ENCODE measurements at regions not wholly inside any gene's neighbourhood (a gene's known extent, or its start where the extent isn't known, plus 50 kb on each side); places are given as distances from the start of the nearest gene placed in this dataset.

GRCh38 chr2:7800031-7800430, 881.8 kb upstream of the ID2 start:
- ChIA-PET CTCF (no interaction called here), POLR2A (no interaction called here)
- Histone ChIP-seq H3K27ac (ENCODE audit: extremely low read depth, low read depth, low read length) (no peak overlapping the region), H3K4me1 (ENCODE audit: control insufficient read depth, insufficient read depth, low read length) (no peaks in the 10 kb centered on the region), H3K9me3 (ENCODE audit: control insufficient read depth, insufficient read depth, low read depth, low read length) (no peaks in the 10 kb centered on the region), H3K4me3 (ENCODE audit: low read depth, low read length) (no peak overlapping the region), H3K36me3 (ENCODE audit: control insufficient read depth in 2 of 2, insufficient read depth in 1 of 2, low read length in 2 of 2) (no peaks in the 10 kb centered on the region)
- no peak for TF ChIP-seq ZNF571 (tag by site-specific recombination; IDR thresholded peaks at IDR 0.05)
- TF ChIP-seq ZNF221 (tag by site-specific recombination; IDR thresholded peaks at IDR 0.05; ENCODE audit: borderline replicate concordance): no peak
- TF ChIP-seq, protein P1, sequence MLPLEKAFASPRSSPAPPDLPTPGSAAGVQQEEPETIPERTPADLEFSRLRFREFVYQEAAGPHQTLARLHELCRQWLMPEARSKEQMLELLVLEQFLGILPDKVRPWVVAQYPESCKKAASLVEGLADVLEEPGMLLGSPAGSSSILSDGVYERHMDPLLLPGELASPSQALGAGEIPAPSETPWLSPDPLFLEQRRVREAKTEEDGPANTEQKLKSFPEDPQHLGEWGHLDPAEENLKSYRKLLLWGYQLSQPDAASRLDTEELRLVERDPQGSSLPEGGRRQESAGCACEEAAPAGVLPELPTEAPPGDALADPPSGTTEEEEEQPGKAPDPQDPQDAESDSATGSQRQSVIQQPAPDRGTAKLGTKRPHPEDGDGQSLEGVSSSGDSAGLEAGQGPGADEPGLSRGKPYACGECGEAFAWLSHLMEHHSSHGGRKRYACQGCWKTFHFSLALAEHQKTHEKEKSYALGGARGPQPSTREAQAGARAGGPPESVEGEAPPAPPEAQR (tag by site-specific recombination; IDR thresholded peaks at IDR 0.05): no peak
- no peak for TF ChIP-seq ZNF366 (tag by site-specific recombination; conservative IDR thresholded peaks at IDR 0.05)
- no peak for TF ChIP-seq ZNF560 (tag by site-specific recombination; IDR thresholded peaks at IDR 0.05; ENCODE audit: borderline replicate concordance)
- TF ChIP-seq ZNF792 (tag by site-specific recombination; IDR thresholded peaks at IDR 0.05): no peak
- no peak for TF ChIP-seq ZNF248 (tag by site-specific recombination; IDR thresholded peaks at IDR 0.05)
- no peak for TF ChIP-seq ZNF302 (tag by site-specific recombination; IDR thresholded peaks at IDR 0.05; ENCODE audit: low read depth)
- no peak for TF ChIP-seq ZNF138 (tag by site-specific recombination; IDR thresholded peaks at IDR 0.05; ENCODE audit: borderline replicate concordance)
- no peak for TF ChIP-seq ZNF600 (tag by site-specific recombination; IDR thresholded peaks at IDR 0.05)
- no peak for TF ChIP-seq ZNF112 (tag by site-specific recombination; IDR thresholded peaks at IDR 0.05)
- TF ChIP-seq ZFP69B (tag by site-specific recombination; IDR thresholded peaks at IDR 0.05): no peak
- TF ChIP-seq ZIC2 (tag by site-specific recombination; IDR thresholded peaks at IDR 0.05): no peak
- no peak for TF ChIP-seq ZNF639 (tag by site-specific recombination; IDR thresholded peaks at IDR 0.05)
- no peak for TF ChIP-seq ZNF76 (tag by site-specific recombination; IDR thresholded peaks at IDR 0.05; ENCODE audit: borderline replicate concordance, low read depth)
- no peak for TF ChIP-seq ZNF629 (tag by site-specific recombination; IDR thresholded peaks at IDR 0.05)

- CTCF ChIA-PET: no interaction called here
- Histone ChIP-seq H3K4me1 (ENCODE audit: control insufficient read depth, insufficient read depth, low read length) (no peaks in the 10 kb centered on the region), H3K36me3 (ENCODE audit: control insufficient read depth in 2 of 2, insufficient read depth in 1 of 2, low read length in 2 of 2) (no peaks in the 10 kb centered on the region), H3K9me3 (ENCODE audit: control insufficient read depth, insufficient read depth, low read depth, low read length) (no peaks in the 10 kb centered on the region), H3K4me3 (ENCODE audit: low read depth, low read length) (no peak overlapping the region), H3K27ac (ENCODE audit: extremely low read depth, low read depth, low read length) (no peak overlapping the region)
- POLR2A ChIA-PET: no interaction called here
- TF ChIP-seq, protein P2, sequence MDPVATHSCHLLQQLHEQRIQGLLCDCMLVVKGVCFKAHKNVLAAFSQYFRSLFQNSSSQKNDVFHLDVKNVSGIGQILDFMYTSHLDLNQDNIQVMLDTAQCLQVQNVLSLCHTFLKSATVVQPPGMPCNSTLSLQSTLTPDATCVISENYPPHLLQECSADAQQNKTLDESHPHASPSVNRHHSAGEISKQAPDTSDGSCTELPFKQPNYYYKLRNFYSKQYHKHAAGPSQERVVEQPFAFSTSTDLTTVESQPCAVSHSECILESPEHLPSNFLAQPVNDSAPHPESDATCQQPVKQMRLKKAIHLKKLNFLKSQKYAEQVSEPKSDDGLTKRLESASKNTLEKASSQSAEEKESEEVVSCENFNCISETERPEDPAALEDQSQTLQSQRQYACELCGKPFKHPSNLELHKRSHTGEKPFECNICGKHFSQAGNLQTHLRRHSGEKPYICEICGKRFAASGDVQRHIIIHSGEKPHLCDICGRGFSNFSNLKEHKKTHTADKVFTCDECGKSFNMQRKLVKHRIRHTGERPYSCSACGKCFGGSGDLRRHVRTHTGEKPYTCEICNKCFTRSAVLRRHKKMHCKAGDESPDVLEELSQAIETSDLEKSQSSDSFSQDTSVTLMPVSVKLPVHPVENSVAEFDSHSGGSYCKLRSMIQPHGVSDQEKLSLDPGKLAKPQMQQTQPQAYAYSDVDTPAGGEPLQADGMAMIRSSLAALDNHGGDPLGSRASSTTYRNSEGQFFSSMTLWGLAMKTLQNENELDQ (tag by site-specific recombination; IDR thresholded peaks at IDR 0.05; ENCODE audit: low read depth): no peak
- peak; percentile 78 for TF ChIP-seq SETDB1 (IDR thresholded peaks at IDR 0.05; ENCODE audit: insufficient read length, low read length)
Observed at GRCh38 chr2:7801212-7801611, 880.6 kb upstream of the ID2 start.

GRCh38 chr2:7803515-7803914, 878.3 kb upstream of the ID2 start:
- Histone ChIP-seq H3K36me3 (ENCODE audit: control insufficient read depth in 2 of 2, insufficient read depth in 1 of 2, low read length in 2 of 2) (no peaks in the 10 kb centered on the region), H3K4me3 (ENCODE audit: low read depth, low read length) (no peak overlapping the region), H3K4me1 (ENCODE audit: control insufficient read depth, insufficient read depth, low read length) (no peaks in the 10 kb centered on the region), H3K27ac (ENCODE audit: extremely low read depth, low read depth, low read length) (no peak overlapping the region), H3K9me3 (ENCODE audit: control insufficient read depth, insufficient read depth, low read depth, low read length) (no peaks in the 10 kb centered on the region)
- TF ChIP-seq ZBTB21 (tag by site-specific recombination; IDR thresholded peaks at IDR 0.05): no peak
- no peak for TF ChIP-seq GLI2 (tag by site-specific recombination; IDR thresholded peaks at IDR 0.05; ENCODE audit: borderline replicate concordance, low read depth)
- no peak for TF ChIP-seq SCRT1 (tag by site-specific recombination; IDR thresholded peaks at IDR 0.05; ENCODE audit: borderline replicate concordance)
- TF ChIP-seq ZNF530 (tag by site-specific recombination; IDR thresholded peaks at IDR 0.05; ENCODE audit: low read depth): no peak
- ChIA-PET POLR2A (no interaction called here), CTCF (no interaction called here)
